Stimulated activated CD4-positive, alpha-beta T cell treated with anti-CD3 and anti-CD28 coated beads, TNF-alpha, amount 100 ng/mL, for 48 hours (primary cell): ENCODE measurements at regions not wholly inside any gene's neighbourhood (a gene's known extent, or its start where the extent isn't known, plus 50 kb on each side); places are given as distances from the start of the nearest gene placed in this dataset.
"Not testable (repeated sequence)": the region's sequence is repeated elsewhere in the genome, so short reads cannot be mapped to it uniquely, and the experiment has no call there.

ENCODE experiments used
- DNase-seq, 3 donors: peaks; one replicate each; pipeline ENCODE4 v3.0.0-alpha.2; 2020; ENCODE audit warnings: low read depth in 3 of 3

DNA sequence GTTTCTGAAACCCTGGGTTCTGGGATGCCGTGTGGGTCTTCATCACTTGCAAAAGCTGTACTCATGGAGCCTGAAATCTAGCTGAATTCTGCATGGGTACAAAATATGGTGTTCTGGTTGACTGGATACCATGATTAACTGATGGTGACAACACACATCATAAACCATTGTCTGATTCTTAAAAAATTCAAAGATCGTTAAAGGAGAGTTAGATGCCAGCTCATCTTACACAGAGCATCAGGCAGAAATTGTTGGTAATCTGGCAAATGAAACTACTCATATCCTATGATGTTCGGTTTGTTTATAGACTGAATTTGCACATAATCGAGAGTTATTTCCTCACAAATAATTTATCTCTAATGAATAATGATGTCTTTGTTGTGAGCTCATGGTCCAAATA, 218.1 kb upstream of the PKN2 start:
- DNase-seq, result no peak

DNA sequence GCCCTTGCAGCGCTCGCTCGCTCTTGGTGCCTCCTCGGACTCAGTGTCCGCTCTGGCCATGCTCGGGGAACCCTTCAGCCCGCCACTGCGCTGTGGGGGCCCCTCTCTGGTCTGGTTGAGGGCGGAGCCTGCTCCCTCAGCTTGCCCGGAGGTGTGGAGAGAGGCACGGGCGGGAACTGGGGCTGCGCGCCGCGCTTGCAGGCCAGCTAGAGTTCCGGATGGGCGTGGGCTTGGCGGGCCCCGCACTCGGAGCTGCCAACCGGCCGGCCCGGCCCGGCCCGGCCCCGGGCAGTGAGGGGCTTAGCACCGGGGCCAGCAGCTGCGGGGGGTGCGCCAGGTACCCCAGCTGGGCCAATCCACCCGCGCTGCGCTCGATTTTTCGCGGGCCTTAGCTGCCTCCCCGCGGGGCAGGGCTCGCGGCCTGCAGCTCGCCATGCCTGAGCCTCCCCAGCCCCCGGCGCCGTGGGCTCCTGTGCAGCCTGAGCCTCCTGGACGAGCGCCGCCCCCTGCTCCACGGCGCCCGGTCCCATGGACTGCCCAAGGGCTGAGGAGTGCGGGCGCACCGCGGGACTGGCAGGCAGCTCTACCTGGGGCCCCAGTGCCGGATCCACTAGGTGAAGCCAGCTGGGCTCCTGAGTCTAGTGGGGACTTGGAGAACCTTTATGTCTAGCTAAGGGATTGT, 217.0 kb upstream of the PKN2 start:
- no peak for DNase-seq

- no peak for DNase-seq
Measured at GRCh38 chr1:88472298-88472697, 211.8 kb upstream of the PKN2 start.

GRCh38 chr1:88472714-88473113, 211.4 kb upstream of the PKN2 start:
- no peak for DNase-seq

GRCh38 chr1:88474555-88475304, 209.3 kb upstream of the PKN2 start:
- DNase-seq, result no peak

DNA sequence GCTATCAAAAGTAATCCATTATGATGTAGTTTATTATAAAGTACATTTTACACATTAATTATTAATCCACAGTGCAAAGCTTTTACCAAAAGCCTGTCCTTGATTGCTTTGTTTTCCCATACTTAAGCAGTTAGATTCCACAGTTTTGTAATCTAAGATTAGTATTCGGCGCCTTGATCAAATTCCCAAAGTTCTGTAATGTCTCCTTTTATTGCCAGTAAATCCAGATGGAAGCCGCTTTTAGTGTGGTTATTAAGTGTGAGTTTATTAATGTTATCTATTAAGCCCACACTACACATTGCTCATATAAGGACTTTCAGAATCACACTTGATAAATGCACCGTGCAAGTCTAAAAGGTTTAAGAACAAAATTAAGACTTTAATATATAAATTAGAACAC, 199.2 kb upstream of the PKN2 start:
- DNase-seq, result no peak

DNA sequence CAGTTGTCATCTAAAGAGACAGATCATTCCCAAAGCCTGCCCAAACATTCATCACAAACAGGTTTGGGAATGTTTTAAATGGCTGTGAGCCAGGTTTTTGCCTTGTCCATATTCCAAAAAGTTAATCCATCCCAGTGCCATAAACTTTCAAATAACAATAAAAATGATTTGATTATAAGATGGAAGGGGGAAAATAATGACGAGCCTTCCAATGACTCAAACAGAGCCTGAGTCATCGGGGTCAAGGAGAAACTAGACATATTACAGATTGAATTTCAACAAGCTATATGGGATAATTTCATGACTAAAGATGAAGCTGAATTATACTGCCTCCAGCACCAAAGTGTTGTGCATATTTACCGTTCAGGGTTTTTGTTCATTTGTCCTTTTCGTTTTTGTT, 195.8 kb upstream of the PKN2 start:
- DNase-seq, result no peak

DNA sequence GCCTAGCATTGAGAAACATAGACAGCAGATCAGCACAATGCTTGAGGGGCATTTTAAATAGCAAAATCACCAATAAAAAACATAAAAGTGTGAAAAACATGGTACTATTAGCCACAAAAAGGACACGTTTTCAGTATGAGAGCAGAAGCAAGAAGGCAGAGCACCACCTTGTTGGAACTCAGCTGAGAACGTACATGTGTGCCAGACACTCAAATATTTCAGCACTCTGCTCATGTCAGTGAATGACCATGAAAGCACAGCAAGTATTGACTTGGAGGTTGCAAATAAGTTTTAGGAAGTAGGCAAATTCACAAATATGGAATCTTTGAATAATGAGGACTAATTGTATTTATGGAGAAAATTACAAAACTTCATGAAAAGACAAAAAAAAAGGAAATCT, 193.4 kb upstream of the PKN2 start:
- DNase-seq, result no peak

GRCh38 chr1:88499671-88500070, 184.4 kb upstream of the PKN2 start:
- no peak for DNase-seq

DNA sequence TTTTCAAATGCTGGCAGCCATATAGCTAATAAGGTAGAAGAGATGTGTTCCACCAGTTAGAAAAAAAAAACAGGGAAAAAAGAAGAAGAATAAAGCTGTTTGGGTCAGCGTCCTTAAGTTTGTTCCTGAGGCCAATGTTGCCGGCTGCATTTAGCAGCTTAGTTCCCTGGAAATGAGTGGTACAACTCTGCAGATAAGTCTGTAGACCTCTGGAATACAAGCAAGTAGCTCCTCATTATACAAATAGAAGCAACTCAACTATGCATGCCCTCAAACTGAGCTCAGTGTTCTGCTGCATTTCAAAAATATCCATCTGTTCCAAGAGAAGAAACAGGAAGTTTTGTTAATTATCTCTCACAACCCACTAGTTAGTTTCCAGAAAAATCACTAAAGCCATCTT, 181.2 kb upstream of the PKN2 start:
- DNase-seq, result no peak

DNA sequence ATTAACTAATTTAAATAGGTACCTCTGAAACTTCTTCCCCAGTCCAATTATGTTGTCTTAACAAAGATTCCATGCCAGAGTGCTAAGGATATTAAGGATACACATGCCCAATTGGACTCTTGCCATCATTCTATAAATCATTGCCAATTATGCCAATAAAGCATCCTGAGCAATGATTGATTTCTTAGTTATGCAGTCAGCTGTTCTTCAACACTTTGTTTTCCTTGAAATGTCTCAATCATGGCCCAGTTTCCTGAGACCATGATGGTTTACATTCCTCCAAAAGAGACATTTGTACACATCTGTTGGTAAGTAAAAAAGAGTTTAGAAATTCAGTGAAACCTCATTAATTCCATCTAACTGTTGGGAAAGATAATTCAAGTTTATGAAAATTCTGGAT, 180.4 kb upstream of the PKN2 start:
- DNase-seq, result no peak

DNA sequence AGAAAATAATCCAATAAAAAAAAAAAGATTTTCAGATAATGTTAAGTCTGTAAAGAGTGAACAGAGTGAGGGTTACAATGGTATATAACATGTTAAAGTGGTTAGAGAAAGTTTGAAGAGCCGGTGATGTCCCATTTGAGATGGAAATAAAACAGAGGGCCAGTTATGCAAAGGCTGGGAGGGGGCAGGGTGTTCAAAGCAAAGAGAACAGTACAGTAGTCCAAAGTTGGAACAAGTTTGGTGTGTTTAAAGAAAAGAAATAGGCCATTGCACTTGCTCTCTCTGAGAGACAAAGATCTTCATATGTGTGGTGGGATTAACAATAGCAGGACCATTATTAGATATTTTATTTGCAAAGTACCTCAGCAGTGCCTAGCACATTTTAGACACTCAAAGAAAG, 179.5 kb upstream of the PKN2 start:
- DNase-seq, result no peak

DNA sequence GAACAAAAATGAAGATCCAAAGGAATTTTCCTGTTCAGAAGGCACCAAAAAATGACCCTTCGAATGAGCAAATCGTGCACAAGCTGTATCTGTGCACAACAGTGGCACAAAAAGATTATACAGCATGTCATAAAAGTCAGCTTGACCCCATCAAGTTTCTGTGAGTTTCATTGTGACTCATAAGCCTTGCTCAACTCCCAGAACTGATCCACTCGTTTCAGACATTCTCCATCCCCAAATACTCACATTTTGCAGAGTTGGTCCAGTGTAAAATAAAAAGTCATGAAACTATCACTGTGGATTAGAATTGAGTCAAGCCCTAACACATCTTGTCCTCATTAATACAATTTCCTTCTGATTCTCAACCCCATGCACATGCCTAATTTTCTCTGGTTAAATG, 174.7 kb upstream of the PKN2 start:
- DNase-seq, result no peak

DNA sequence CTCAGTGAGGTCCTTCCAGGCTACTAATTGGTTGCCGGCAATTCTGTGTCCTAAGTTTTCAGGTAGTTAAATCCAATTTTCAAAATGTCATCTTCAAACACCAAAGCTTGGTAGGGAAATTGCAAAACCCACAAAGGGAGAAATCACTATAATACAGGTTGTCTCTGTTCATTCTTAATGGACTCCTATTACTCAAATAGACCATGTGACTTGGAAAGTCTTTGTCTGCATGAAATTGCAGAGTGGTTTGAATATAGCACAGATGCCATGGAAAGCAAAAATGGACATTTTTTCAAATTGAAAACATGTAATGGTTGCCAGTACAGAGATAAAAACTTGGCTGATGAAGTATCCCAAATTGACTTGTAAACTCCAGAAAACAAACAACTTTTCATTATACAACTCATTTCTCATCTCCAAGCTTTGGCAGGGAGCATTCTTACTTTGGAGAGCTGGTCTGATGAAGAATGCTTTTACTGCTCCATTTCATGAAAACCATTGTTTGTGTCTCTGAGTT, 169.5 kb upstream of the PKN2 start:
- DNase-seq, result no peak

DNA sequence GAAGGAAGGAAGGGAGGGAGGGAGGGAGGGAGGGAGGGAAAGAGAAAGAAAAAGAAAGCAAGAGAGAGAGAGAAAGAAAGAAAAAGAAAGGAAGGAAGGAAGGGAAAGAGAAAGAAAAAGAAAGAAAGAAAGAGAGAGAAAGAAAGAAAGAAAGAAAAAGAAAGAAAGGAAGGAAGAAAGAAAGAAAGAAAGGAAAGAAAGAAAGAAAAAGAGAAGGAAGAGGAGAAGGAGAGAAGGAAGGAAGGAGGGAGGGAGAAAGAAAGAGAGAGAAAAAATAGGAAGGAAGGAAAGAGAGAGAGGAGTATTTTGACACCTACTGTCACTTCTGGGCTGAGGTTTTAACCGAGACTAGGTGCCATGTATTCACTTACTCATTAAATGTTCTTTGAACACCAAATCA, 166.6 kb upstream of the PKN2 start:
- not testable (repeated sequence) for DNase-seq

- DNase-seq, result no peak
Measured at GRCh38 chr1:88519156-88519555, 164.9 kb upstream of the PKN2 start.

DNA sequence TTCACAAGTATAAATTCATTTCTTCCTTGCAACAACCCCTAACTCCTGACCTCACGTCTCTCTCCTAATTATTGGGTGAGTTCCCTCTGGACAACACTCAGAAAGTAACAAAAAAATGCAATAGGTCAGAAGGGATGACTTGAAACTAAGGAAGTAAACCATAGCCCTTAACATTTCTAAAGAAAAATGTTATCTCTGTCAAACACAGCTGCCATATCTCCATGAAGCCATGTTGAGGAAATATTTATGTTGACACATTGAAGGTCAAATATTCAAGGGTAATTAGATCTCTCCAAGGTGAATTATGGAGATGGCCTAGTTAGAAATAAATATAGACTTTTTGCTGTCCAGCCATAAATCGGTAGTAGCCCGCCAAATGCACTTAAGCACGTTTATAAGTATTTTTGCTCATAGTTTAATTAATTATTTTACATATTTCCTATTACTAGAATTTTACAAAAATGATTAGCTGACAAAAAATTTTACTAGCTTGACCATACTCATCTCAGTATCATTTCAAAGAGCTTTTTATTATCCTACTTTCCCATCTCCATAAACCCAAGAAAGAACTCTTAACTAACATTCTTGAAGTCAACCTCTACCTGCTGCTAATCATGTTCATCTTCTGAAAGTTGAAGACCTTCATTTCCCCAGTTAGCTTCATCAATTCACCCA, 160.1 kb upstream of the PKN2 start:
- no peak for DNase-seq

DNA sequence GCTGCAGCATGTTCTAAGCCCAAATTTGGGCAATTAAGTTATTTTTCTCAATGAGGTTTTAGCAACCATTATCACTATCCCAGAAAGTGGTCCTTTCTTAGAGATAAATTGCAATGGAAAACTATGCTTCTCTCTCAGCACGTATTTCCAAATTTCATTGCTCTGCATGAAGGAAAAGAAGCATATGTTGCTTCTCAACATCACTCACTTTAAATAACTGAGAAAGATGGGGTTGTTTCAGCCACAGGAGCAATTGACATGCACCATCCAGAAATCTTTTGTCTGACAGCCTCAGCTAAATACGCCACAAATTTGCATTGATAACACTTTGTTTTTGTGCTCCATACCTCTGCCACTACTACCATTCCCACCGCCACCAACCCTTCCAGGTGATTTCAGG, 157.6 kb upstream of the PKN2 start:
- no peak for DNase-seq

GRCh38 chr1:88528792-88529191, 155.3 kb upstream of the PKN2 start:
- DNase-seq, result no peak

DNA sequence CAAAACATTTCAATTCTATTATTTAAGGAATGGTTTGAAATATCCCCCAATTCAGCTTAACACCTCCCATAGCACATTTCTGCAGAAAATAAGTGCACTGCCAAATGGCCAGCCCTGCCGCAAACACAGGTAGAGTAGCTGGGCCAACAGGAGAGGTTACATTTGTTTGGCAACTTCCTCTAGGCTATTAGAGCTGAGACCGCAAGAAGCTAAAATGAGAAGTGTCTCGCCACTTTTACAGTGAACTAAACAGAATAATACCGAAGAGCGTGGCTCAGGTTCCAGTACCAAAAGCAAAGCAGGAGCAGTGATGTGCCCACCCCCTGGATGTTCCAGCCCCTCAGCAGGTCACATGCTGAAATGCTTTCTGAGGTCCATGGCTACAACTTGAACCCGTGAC, 154.5 kb upstream of the PKN2 start:
- no peak for DNase-seq

DNA sequence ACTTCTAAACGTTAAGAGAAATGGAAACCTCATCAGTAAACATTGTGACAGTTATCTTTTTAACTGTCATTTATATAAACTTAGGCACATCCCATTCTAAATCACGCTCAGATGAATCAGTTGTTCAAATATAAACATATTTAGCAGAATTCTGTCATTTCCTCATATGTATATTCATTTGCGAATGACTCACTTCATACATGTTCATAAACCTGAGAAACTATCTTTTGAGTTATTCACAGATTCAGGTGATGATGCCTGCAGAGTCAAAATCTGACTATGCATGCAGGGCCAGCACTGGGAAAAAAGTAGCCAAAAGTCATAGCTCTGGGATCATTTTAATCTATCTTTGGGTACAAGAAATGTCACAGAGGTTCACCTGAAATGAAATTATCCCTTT, 153.8 kb upstream of the PKN2 start:
- DNase-seq, result no peak

DNA sequence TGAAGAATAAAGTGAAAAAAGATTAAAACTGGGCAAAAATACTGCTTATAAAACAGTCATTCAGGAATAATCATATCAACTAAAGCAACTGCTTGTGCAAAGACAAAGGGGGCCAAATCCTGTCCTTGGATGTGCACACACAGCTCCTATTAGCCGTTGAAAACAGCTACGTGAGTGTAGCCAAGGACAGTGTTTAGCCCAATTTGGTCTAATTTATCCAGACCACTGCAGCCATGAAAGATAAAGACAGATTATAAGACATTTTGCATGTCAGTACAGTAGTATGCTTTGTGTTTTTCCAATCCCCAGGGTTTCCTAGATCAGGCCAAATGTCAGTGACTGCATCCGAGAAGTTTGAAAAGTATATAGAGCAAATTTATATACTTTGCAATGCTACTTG, 146.3 kb upstream of the PKN2 start:
- DNase-seq, result no peak
